ENCODE measurements at regions not wholly inside any gene's neighbourhood (a gene's known extent, or its start where the extent isn't known, plus 50 kb on each side); places are given as distances from the start of the nearest gene placed in this dataset.

- H3K4me3 ChIP-seq (ENCODE audit: low read length in 2 of 2), result no peak overlapping the region
- H3K36me3 ChIP-seq (ENCODE audit: control insufficient read depth in 2 of 2, insufficient read depth in 2 of 2, low read length in 2 of 2), result no peaks in the 10 kb centered on the region
- no peaks in the 10 kb centered on the region for H3K9me3 ChIP-seq (ENCODE audit: control insufficient read depth in 2 of 2, low read length in 2 of 2)
- H3K4me1 ChIP-seq (ENCODE audit: control insufficient read depth in 2 of 2, insufficient read depth in 2 of 2, low read length in 2 of 2), result no peaks in the 10 kb centered on the region
- no peak overlapping the region for H3K27ac ChIP-seq (ENCODE audit: low read depth in 2 of 2, low read length in 2 of 2)
- H3K9ac ChIP-seq (ENCODE audit: low read depth in 1 of 2, low read length in 2 of 2), result no peak overlapping the region
- H3K27me3 ChIP-seq (ENCODE audit: control insufficient read depth in 2 of 2, insufficient read depth in 2 of 2, low read length in 2 of 2), result no peaks in the 10 kb centered on the region
Measured at GRCh38 chr9:25226901-25227686, 451.1 kb downstream of the TUSC1 start.

GRCh38 chr9:25225938-25226760 lies 452.1 kb downstream of the TUSC1 start:
- no peak overlapping the region for H3K9ac ChIP-seq (ENCODE audit: low read depth in 1 of 2, low read length in 2 of 2)
- H3K4me3 ChIP-seq (ENCODE audit: low read length in 2 of 2), result no peak overlapping the region
- no peaks in the 10 kb centered on the region for H3K27me3 ChIP-seq (ENCODE audit: control insufficient read depth in 2 of 2, insufficient read depth in 2 of 2, low read length in 2 of 2)
- H3K4me1 ChIP-seq (ENCODE audit: control insufficient read depth in 2 of 2, insufficient read depth in 2 of 2, low read length in 2 of 2), result no peaks in the 10 kb centered on the region
- no peaks in the 10 kb centered on the region for H3K36me3 ChIP-seq (ENCODE audit: control insufficient read depth in 2 of 2, insufficient read depth in 2 of 2, low read length in 2 of 2)
- H3K27ac ChIP-seq (ENCODE audit: low read depth in 2 of 2, low read length in 2 of 2), result no peak overlapping the region
- H3K9me3 ChIP-seq (ENCODE audit: control insufficient read depth in 2 of 2, low read length in 2 of 2), result no peaks in the 10 kb centered on the region

- H3K4me3 ChIP-seq (ENCODE audit: low read length in 2 of 2), result no peak overlapping the region
- H3K9ac ChIP-seq (ENCODE audit: low read depth in 1 of 2, low read length in 2 of 2), result no peak overlapping the region
- H3K9me3 ChIP-seq (ENCODE audit: control insufficient read depth in 2 of 2, low read length in 2 of 2), result no peaks in the 10 kb centered on the region
- H3K4me1 ChIP-seq (ENCODE audit: control insufficient read depth in 2 of 2, insufficient read depth in 2 of 2, low read length in 2 of 2), result no peaks in the 10 kb centered on the region
- no peaks in the 10 kb centered on the region for H3K36me3 ChIP-seq (ENCODE audit: control insufficient read depth in 2 of 2, insufficient read depth in 2 of 2, low read length in 2 of 2)
- no peaks in the 10 kb centered on the region for H3K27me3 ChIP-seq (ENCODE audit: control insufficient read depth in 2 of 2, insufficient read depth in 2 of 2, low read length in 2 of 2)
- no peak overlapping the region for H3K27ac ChIP-seq (ENCODE audit: low read depth in 2 of 2, low read length in 2 of 2)
Measured at GRCh38 chr9:25224996-25225395, 453.2 kb downstream of the TUSC1 start.

GRCh38 chr9:25224309-25224708 lies 453.9 kb downstream of the TUSC1 start:
- H3K36me3 ChIP-seq (ENCODE audit: control insufficient read depth in 2 of 2, insufficient read depth in 2 of 2, low read length in 2 of 2), result no peaks in the 10 kb centered on the region
- H3K4me1 ChIP-seq (ENCODE audit: control insufficient read depth in 2 of 2, insufficient read depth in 2 of 2, low read length in 2 of 2), result no peaks in the 10 kb centered on the region
- H3K27me3 ChIP-seq (ENCODE audit: control insufficient read depth in 2 of 2, insufficient read depth in 2 of 2, low read length in 2 of 2), result no peaks in the 10 kb centered on the region
- H3K9me3 ChIP-seq (ENCODE audit: control insufficient read depth in 2 of 2, low read length in 2 of 2), result no peaks in the 10 kb centered on the region
- no peak overlapping the region for H3K4me3 ChIP-seq (ENCODE audit: low read length in 2 of 2)
- no peak overlapping the region for H3K27ac ChIP-seq (ENCODE audit: low read depth in 2 of 2, low read length in 2 of 2)
- H3K9ac ChIP-seq (ENCODE audit: low read depth in 1 of 2, low read length in 2 of 2), result no peak overlapping the region

- H3K4me1 ChIP-seq (ENCODE audit: control insufficient read depth in 2 of 2, insufficient read depth in 2 of 2, low read length in 2 of 2), result no peaks in the 10 kb centered on the region
- no peaks in the 10 kb centered on the region for H3K36me3 ChIP-seq (ENCODE audit: control insufficient read depth in 2 of 2, insufficient read depth in 2 of 2, low read length in 2 of 2)
- H3K27ac ChIP-seq (ENCODE audit: low read depth in 2 of 2, low read length in 2 of 2), result no peak overlapping the region
- no peak overlapping the region for H3K9ac ChIP-seq (ENCODE audit: low read depth in 1 of 2, low read length in 2 of 2)
- H3K4me3 ChIP-seq (ENCODE audit: low read length in 2 of 2), result no peak overlapping the region
- H3K27me3 ChIP-seq (ENCODE audit: control insufficient read depth in 2 of 2, insufficient read depth in 2 of 2, low read length in 2 of 2), result no peaks in the 10 kb centered on the region
- no peaks in the 10 kb centered on the region for H3K9me3 ChIP-seq (ENCODE audit: control insufficient read depth in 2 of 2, low read length in 2 of 2)
Measured at GRCh38 chr9:25212361-25212760, 465.9 kb downstream of the TUSC1 start.

GRCh38 chr9:25207402-25208195 lies 470.6 kb downstream of the TUSC1 start:
- Histone ChIP-seq H3K4me1 (ENCODE audit: control insufficient read depth in 2 of 2, insufficient read depth in 2 of 2, low read length in 2 of 2) (no peaks in the 10 kb centered on the region), H3K27ac (ENCODE audit: low read depth in 2 of 2, low read length in 2 of 2) (no peak overlapping the region), H3K4me3 (ENCODE audit: low read length in 2 of 2) (no peak overlapping the region), H3K9ac (ENCODE audit: low read depth in 1 of 2, low read length in 2 of 2) (no peak overlapping the region), H3K9me3 (ENCODE audit: control insufficient read depth in 2 of 2, low read length in 2 of 2) (no peaks in the 10 kb centered on the region), H3K36me3 (ENCODE audit: control insufficient read depth in 2 of 2, insufficient read depth in 2 of 2, low read length in 2 of 2) (no peaks in the 10 kb centered on the region), H3K27me3 (ENCODE audit: control insufficient read depth in 2 of 2, insufficient read depth in 2 of 2, low read length in 2 of 2) (no peaks in the 10 kb centered on the region)

- Histone ChIP-seq H3K9me3 (ENCODE audit: control insufficient read depth in 2 of 2, low read length in 2 of 2) (no peaks in the 10 kb centered on the region), H3K4me1 (ENCODE audit: control insufficient read depth in 2 of 2, insufficient read depth in 2 of 2, low read length in 2 of 2) (no peaks in the 10 kb centered on the region), H3K4me3 (ENCODE audit: low read length in 2 of 2) (no peak overlapping the region), H3K9ac (ENCODE audit: low read depth in 1 of 2, low read length in 2 of 2) (no peak overlapping the region), H3K27ac (ENCODE audit: low read depth in 2 of 2, low read length in 2 of 2) (no peak overlapping the region), H3K36me3 (ENCODE audit: control insufficient read depth in 2 of 2, insufficient read depth in 2 of 2, low read length in 2 of 2) (no peaks in the 10 kb centered on the region), H3K27me3 (ENCODE audit: control insufficient read depth in 2 of 2, insufficient read depth in 2 of 2, low read length in 2 of 2) (no peaks in the 10 kb centered on the region)
Measured at GRCh38 chr9:25206027-25206426, 472.2 kb downstream of the TUSC1 start.

- no peak overlapping the region for H3K9ac ChIP-seq (ENCODE audit: low read depth in 1 of 2, low read length in 2 of 2)
- no peak overlapping the region for H3K27ac ChIP-seq (ENCODE audit: low read depth in 2 of 2, low read length in 2 of 2)
- H3K36me3 ChIP-seq (ENCODE audit: control insufficient read depth in 2 of 2, insufficient read depth in 2 of 2, low read length in 2 of 2), result no peaks in the 10 kb centered on the region
- H3K9me3 ChIP-seq (ENCODE audit: control insufficient read depth in 2 of 2, low read length in 2 of 2), result no peaks in the 10 kb centered on the region
- no peak overlapping the region for H3K4me3 ChIP-seq (ENCODE audit: low read length in 2 of 2)
- H3K4me1 ChIP-seq (ENCODE audit: control insufficient read depth in 2 of 2, insufficient read depth in 2 of 2, low read length in 2 of 2), result no peaks in the 10 kb centered on the region
- no peaks in the 10 kb centered on the region for H3K27me3 ChIP-seq (ENCODE audit: control insufficient read depth in 2 of 2, insufficient read depth in 2 of 2, low read length in 2 of 2)
Measured at GRCh38 chr9:25205285-25205684, 473.0 kb downstream of the TUSC1 start.

GRCh38 chr9:25177858-25178257 lies 500.4 kb downstream of the TUSC1 start:
- Histone ChIP-seq H3K36me3 (ENCODE audit: control insufficient read depth in 2 of 2, insufficient read depth in 2 of 2, low read length in 2 of 2) (no peaks in the 10 kb centered on the region), H3K27me3 (ENCODE audit: control insufficient read depth in 2 of 2, insufficient read depth in 2 of 2, low read length in 2 of 2) (no peaks in the 10 kb centered on the region), H3K9ac (ENCODE audit: low read depth in 1 of 2, low read length in 2 of 2) (no peak overlapping the region), H3K4me3 (ENCODE audit: low read length in 2 of 2) (no peak overlapping the region), H3K4me1 (ENCODE audit: control insufficient read depth in 2 of 2, insufficient read depth in 2 of 2, low read length in 2 of 2) (no peaks in the 10 kb centered on the region), H3K9me3 (ENCODE audit: control insufficient read depth in 2 of 2, low read length in 2 of 2) (peaks cover 0 to 2% of the 10 kb centered on the region in 2 donors), H3K27ac (ENCODE audit: low read depth in 2 of 2, low read length in 2 of 2) (no peak overlapping the region)

GRCh38 chr9:25129537-25129936 lies 548.7 kb downstream of the TUSC1 start:
- Histone ChIP-seq H3K4me1 (ENCODE audit: control insufficient read depth in 2 of 2, insufficient read depth in 2 of 2, low read length in 2 of 2) (no peaks in the 10 kb centered on the region), H3K4me3 (ENCODE audit: low read length in 2 of 2) (no peak overlapping the region), H3K36me3 (ENCODE audit: control insufficient read depth in 2 of 2, insufficient read depth in 2 of 2, low read length in 2 of 2) (no peaks in the 10 kb centered on the region), H3K9me3 (ENCODE audit: control insufficient read depth in 2 of 2, low read length in 2 of 2) (no peaks in the 10 kb centered on the region), H3K27me3 (ENCODE audit: control insufficient read depth in 2 of 2, insufficient read depth in 2 of 2, low read length in 2 of 2) (no peaks in the 10 kb centered on the region), H3K27ac (ENCODE audit: low read depth in 2 of 2, low read length in 2 of 2) (no peak overlapping the region), H3K9ac (ENCODE audit: low read depth in 1 of 2, low read length in 2 of 2) (no peak overlapping the region)

All from mucosa of rectum (tissue), 2 donors.